Neural progenitor cell (in vitro differentiated cells): ENCODE measurements at regions not wholly inside any gene's neighbourhood (a gene's known extent, or its start where the extent isn't known, plus 50 kb on each side); places are given as distances from the start of the nearest gene placed in this dataset.

Source experiments
- EZH2 ChIP-seq: fragments of 200-600 bp; sonication (generic); IDR thresholded peaks from 2 replicates; pipeline ENCODE4 v1.6.1; 2017; ENCODE audit warnings: antibody characterized with exemption, mild to moderate bottlenecking, moderate library complexity
- TF ChIP-seq, protein P1 (sequence below): fragments of 200-600 bp; sonication (generic); IDR thresholded peaks from 2 replicates; pipeline ENCODE4 v1.5.1; 2017; ENCODE audit warnings: antibody characterized with exemption, mild to moderate bottlenecking

DNA sequence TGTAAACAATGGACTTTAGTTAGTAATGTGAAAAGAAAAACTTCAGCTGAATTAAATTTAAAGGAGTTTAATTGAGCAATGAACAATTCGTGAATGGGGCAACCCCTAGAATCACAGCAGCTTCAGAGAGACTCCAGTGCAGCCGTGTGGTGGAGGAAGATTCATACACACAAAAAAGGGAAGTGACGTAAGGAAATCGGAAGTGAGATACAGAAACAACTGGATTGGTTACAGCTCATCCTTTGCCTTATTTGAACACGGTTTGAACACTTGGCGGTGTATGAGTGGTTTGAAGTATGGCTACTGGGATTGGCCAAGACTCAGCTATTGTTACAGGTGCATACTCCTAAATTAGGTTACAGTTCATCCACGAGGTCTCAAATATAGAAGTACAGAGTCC is 460.4 kb upstream of the ASIC2 start:
- TF ChIP-seq, protein P1, sequence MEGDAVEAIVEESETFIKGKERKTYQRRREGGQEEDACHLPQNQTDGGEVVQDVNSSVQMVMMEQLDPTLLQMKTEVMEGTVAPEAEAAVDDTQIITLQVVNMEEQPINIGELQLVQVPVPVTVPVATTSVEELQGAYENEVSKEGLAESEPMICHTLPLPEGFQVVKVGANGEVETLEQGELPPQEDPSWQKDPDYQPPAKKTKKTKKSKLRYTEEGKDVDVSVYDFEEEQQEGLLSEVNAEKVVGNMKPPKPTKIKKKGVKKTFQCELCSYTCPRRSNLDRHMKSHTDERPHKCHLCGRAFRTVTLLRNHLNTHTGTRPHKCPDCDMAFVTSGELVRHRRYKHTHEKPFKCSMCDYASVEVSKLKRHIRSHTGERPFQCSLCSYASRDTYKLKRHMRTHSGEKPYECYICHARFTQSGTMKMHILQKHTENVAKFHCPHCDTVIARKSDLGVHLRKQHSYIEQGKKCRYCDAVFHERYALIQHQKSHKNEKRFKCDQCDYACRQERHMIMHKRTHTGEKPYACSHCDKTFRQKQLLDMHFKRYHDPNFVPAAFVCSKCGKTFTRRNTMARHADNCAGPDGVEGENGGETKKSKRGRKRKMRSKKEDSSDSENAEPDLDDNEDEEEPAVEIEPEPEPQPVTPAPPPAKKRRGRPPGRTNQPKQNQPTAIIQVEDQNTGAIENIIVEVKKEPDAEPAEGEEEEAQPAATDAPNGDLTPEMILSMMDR = no peak
- no peak for TF ChIP-seq EZH2
